ENCODE measurements at regions not wholly inside any gene's neighbourhood (a gene's known extent, or its start where the extent isn't known, plus 50 kb on each side); places are given as distances from the start of the nearest gene placed in this dataset.
"Not testable (repeated sequence)": the region's sequence is repeated elsewhere in the genome, so short reads cannot be mapped to it uniquely, and the experiment has no call there.

DNA sequence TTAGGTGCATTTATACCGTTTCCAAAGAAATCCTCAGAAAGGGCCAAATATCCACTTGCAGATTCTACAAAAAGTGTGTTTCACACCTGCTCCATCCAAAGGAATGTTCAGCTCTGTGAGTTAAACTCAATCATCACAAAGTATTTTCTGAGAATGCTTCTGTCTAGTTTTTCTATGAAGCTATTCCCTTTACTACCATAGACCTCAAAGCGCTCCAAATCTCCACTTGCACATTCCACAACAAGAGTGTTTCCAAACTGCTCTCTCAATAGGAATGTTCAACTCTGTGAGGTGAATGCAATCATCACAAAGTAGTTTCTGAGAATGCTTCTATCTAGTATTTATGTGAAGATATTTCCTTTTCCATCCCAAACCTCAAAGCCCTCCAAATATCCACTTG is 412.7 kb upstream of the WSB1 start:
- 73 to 83% (median 80%) methylated on average over 1 of the region's 2 CpGs; no CpG with 5 or more reads in 2 of the 5 donors for WGBS, 5 donors
- H3K9me3 ChIP-seq, result peaks cover under 1 to 38% (median 31%) of the 10 kb centered on the region in 4 donors
- H3K36me3 ChIP-seq; H3K27me3 ChIP-seq; intact Hi-C loops (cut with DNase I; ENCODE audit: low total_unique reads); DNase-seq; H3K4me1 ChIP-seq; H3K4me3 ChIP-seq; H3K27ac ChIP-seq: not testable (repeated sequence)
- peak in 1 of 4 donors; percentile 63 for TF ChIP-seq POLR2A (IDR thresholded peaks at IDR 0.05)

DNA sequence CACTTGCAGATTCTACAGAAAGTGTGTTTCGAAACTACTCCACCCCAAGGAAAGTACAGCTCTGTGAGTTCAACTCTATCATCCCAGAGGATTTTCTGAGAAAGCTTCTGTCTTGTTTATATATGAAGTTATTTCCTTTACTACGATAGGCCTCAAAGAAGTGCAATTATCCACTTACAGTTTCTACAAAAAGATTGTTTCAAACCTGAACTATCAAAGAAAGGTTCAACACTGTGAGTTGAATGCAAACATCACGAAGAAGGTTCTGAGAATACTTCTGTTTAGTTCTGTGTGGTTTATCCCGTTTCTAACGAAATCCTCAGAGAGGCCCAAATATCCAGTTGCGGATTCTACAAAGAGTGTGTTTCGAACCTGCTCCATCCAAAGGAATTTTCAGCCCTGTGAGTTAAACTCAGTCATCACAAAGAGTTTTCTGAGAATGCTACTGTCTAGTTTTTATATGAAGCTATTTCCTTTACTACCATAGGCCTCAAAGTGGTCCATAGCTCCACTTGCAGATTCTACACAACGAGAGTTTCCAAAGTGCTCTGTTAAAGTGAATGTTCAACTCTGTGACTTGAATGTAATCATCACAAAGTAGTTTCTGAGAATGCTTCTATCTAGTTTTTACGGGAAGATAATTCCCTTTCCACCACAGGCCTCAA is 411.7 kb upstream of the WSB1 start:
- H3K36me3 ChIP-seq; H3K27ac ChIP-seq; intact Hi-C loops (cut with DNase I; ENCODE audit: low total_unique reads); H3K4me1 ChIP-seq; H3K4me3 ChIP-seq; DNase-seq; H3K27me3 ChIP-seq: not testable (repeated sequence)
- WGBS, 5 donors, result 54 to 88% (median 69%) methylated on average over 2 to 4 of the region's 9 CpGs
- peaks cover 0 to 28% (median 25%) of the 10 kb centered on the region in 4 donors for H3K9me3 ChIP-seq

DNA sequence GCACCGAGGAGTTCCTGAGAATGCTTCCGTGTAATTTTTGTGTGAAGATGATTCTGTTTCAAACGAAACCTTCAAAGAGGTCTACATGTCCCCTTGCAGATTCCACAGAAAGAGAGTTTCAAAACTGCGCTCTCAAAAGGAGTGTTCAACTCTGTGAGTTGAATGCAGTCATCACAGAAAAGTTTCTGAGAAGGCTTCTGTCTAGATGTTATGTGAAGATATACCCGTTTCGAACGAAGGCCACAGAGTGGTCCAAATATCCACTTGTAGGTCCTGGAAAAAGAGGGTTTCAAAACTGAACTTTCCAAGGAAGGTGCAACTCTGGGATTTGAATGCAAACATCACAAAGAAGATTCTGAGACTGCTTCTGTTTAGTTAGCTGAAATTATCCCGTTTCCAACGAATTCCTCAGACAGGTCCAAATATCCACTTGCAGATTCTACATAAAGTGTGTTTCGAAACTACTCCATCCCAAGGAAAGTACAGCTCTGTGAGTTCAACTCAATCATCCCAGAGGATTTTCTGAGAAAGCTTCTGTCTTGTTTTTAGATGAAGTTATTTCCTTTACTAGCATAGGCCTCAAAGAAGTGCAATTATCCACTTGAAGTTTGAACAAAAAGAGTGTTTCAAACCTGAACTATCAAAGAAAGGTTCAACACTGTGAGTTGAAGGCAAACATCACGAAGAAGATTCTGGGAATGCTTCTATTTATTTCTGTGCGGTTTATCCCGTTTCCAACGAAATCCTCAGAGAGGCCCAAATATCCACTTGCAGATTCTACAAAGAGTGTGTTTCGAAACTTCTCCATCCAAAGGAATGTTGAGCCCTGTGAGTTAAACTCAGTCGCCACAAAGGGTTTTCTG is 409.8 kb upstream of the WSB1 start:
- WGBS, 5 donors, result 67 to 78% (median 71%) methylated on average over 11 to 13 of the region's 16 CpGs
- DNase-seq; H3K27ac ChIP-seq; intact Hi-C loops (cut with DNase I; ENCODE audit: low total_unique reads); H3K4me3 ChIP-seq; H3K4me1 ChIP-seq; H3K36me3 ChIP-seq; H3K27me3 ChIP-seq: not testable (repeated sequence)
- H3K9me3 ChIP-seq, result peaks cover 0 to 12% (median 9%) of the 10 kb centered on the region in 4 donors

DNA sequence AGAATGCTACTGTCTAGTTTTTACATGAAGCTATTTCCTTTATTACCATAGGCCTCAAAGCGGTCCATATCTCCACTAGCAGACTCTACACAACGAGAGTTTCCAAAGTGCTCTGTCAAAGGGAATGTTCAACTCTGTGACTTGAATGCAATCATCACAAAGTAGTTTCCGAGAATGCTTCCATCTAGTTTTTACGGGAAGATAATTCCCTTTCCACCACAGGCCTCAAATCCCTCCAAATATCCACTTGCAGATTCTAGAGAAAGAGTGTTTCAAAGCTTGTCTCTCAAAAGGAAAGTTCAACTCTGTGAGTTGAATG is 409.2 kb upstream of the WSB1 start:
- H3K27me3 ChIP-seq; DNase-seq; H3K27ac ChIP-seq; H3K4me1 ChIP-seq; intact Hi-C loops (cut with DNase I; ENCODE audit: low total_unique reads); H3K4me3 ChIP-seq; H3K36me3 ChIP-seq; H3K9me3 ChIP-seq: not testable (repeated sequence)
- 52 to 69% (median 59%) methylated on average over 2 to 4 of the region's 4 CpGs for WGBS, 5 donors

DNA sequence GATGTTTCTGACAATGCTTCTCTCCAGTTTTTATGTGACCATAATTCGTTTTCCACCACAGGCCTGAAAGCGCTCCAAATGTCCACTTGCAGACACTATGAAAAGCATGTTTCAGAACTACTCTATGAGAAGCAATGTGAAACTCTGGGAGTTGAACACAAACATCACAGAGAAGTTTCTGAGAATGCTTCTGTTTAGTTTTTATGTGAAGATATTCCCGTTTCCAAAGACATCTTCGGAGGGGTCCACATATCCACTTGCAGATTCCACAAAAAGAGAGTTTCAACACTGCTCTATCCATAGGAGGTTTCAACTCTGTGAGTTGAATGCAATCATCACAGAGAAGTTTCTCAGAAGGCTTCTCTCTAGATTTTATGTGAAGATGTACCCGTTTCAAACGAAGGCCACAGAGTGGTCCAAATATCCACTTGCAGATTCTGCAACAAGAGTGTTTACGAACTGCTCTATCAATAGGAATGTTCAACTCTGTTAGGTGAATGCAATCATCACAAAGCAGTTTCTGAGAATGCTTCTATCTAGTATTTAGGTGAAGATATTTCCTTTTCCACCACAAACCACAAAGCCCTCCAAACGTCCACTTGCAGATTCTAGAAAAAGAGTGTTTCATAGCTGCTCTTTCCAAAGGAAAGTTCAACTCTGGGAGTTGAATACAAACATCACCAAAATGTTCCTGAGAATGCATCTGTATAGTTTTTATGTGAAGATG is 408.5 kb upstream of the WSB1 start:
- H3K9me3 ChIP-seq; intact Hi-C loops (cut with DNase I; ENCODE audit: low total_unique reads); H3K36me3 ChIP-seq; H3K27ac ChIP-seq; H3K4me1 ChIP-seq; H3K4me3 ChIP-seq; H3K27me3 ChIP-seq: not testable (repeated sequence)
- DNase-seq, result peak in 1 of 2 donors; percentile 15
- 62 to 73% (median 71%) methylated on average over 8 of the region's 8 CpGs for WGBS, 5 donors
- TF ChIP-seq, protein P1, sequence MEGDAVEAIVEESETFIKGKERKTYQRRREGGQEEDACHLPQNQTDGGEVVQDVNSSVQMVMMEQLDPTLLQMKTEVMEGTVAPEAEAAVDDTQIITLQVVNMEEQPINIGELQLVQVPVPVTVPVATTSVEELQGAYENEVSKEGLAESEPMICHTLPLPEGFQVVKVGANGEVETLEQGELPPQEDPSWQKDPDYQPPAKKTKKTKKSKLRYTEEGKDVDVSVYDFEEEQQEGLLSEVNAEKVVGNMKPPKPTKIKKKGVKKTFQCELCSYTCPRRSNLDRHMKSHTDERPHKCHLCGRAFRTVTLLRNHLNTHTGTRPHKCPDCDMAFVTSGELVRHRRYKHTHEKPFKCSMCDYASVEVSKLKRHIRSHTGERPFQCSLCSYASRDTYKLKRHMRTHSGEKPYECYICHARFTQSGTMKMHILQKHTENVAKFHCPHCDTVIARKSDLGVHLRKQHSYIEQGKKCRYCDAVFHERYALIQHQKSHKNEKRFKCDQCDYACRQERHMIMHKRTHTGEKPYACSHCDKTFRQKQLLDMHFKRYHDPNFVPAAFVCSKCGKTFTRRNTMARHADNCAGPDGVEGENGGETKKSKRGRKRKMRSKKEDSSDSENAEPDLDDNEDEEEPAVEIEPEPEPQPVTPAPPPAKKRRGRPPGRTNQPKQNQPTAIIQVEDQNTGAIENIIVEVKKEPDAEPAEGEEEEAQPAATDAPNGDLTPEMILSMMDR (IDR thresholded peaks at IDR 0.05), result peak in 1 of 7 experiments; percentile 20
- peak in 1 of 4 donors; percentile 74 for TF ChIP-seq POLR2A (IDR thresholded peaks at IDR 0.05)
